ENCODE measurements at regions not wholly inside any gene's neighbourhood (a gene's known extent, or its start where the extent isn't known, plus 50 kb on each side); places are given as distances from the start of the nearest gene placed in this dataset.

DNA sequence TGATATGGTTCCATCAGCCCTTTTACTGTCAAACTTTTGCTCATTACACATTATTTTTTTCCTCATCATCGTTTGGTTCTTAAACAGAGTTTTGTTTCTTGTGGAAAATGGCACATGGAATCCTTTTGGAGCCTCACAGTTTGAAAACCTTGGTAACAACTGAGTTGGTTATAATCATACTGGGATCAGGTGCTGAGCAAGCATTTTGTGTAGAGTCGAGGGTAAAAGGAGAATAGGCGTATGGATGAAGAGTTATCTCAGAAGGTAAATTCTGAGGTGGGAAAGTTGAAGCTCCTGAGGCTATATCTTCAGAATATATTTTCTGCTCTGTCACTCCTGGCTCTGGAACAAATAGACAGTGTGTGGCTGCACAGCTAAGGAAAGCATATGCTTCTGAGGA is 274.0 kb upstream of the DSEL start:
- Histone ChIP-seq H3K9ac (replicated peaks in 1 of 4; ENCODE audit: extremely low read depth in 1 of 4, low read depth in 3 of 4, low read length in 3 of 4) (no peak overlapping the region), H3K56ac (replicated peaks; ENCODE audit: insufficient read length, low read depth, low read length) (no peak overlapping the region), H2AFZ (ENCODE audit: low read length) (no peak overlapping the region), H3K79me2 (ENCODE audit: control insufficient read depth in 1 of 2, insufficient read depth in 2 of 2, low read length in 2 of 2) (no peaks in the 10 kb centered on the region), H3K18ac (ENCODE audit: extremely low read depth, low read length) (no peak overlapping the region), H4K91ac (replicated peaks; ENCODE audit: insufficient read length, low read length) (no peak overlapping the region), H4K20me1 (replicated peaks in 1 of 2; ENCODE audit: control insufficient read depth in 1 of 2, insufficient read depth in 2 of 2, low read length in 2 of 2) (no peaks in the 10 kb centered on the region), H3K79me1 (ENCODE audit: low read depth, low read length) (no peaks in the 10 kb centered on the region), H2BK12ac (ENCODE audit: low read depth, low read length) (no peak overlapping the region), H3K27ac (ENCODE audit: low read depth, low read length) (no peak overlapping the region), H3K4me3 (ENCODE audit: extremely low read depth in 1 of 4, insufficient read depth in 2 of 4, low read depth in 3 of 4, low read length in 4 of 4) (no peak overlapping the region), H3K36me3 (ENCODE audit: control insufficient read depth in 2 of 4, insufficient read depth in 4 of 4, low read length in 3 of 4) (no peaks in the 10 kb centered on the region), H2BK120ac (replicated peaks; ENCODE audit: low read depth, low read length) (no peak overlapping the region), H4K5ac (ENCODE audit: insufficient read length, low read depth, low read length) (no peak overlapping the region), H3K14ac (ENCODE audit: insufficient read length) (no peak overlapping the region), H3K4ac (replicated peaks; ENCODE audit: insufficient read length, low read depth, low read length) (no peak overlapping the region), H3K27me3 (replicated peaks in 1 of 4; ENCODE audit: control insufficient read depth in 3 of 4, extremely low read depth in 1 of 4, insufficient read depth in 3 of 4, low read length in 3 of 4) (no peaks in the 10 kb centered on the region), H3K23me2 (ENCODE audit: low read depth, low read length) (no peaks in the 10 kb centered on the region), H2BK5ac (ENCODE audit: low read depth, low read length) (no peak overlapping the region), H3K23ac (ENCODE audit: insufficient read length) (no peak overlapping the region), H2BK20ac (ENCODE audit: low read length) (no peak overlapping the region), H3K9me3 (ENCODE audit: insufficient read depth in 2 of 2, low read depth in 1 of 2, low read length in 1 of 2) (no peaks in the 10 kb centered on the region), H2AK5ac (ENCODE audit: low read depth, low read length) (no peak overlapping the region), H3K4me1 (replicated peaks in 1 of 4; ENCODE audit: control insufficient read depth in 3 of 4, insufficient read depth in 4 of 4, low read length in 3 of 4) (no peaks in the 10 kb centered on the region), H2BK15ac (ENCODE audit: low read length) (no peak overlapping the region), H3K4me2 (ENCODE audit: insufficient read depth in 1 of 2, low read depth in 2 of 2, low read length in 2 of 2) (no peak overlapping the region), H4K8ac (ENCODE audit: extremely low read depth, insufficient read depth, low read length) (no peak overlapping the region)
- WGBS, 2 experiments (ENCODE audit: extremely low coverage in 1 of 2, insufficient coverage in 1 of 2, insufficient read length in 1 of 2, insufficient replicate concordance in 2 of 2, low coverage in 1 of 2, low lambda C conversion rate in 2 of 2, missing lambda C conversion rate in 1 of 2): 91% methylated on average over 3 of the region's 3 CpGs; no CpG with 5 or more reads in 1 of the 2 experiments
- FAIRE-seq: no peak
- POLR2A ChIA-PET (ENCODE audit: partially characterized antibody): no interaction called here
- no peak for DNase-seq (ENCODE audit: low read depth in 1 of 2, low spot score in 2 of 2)
- CTCF ChIA-PET (ENCODE audit: partially characterized antibody): no interaction called here
- TF ChIP-seq SRF (IDR thresholded peaks at IDR 0.05; ENCODE audit: low read depth, low read length) (no peak), RXRA (IDR thresholded peaks at IDR 0.05; ENCODE audit: insufficient read depth, low read depth, low read length) (no peak), SAP30 (IDR thresholded peaks at IDR 0.05; ENCODE audit: insufficient read depth, insufficient replicate concordance, low read length) (no peak), TCF12 (IDR thresholded peaks at IDR 0.05; ENCODE audit: low read depth, low read length) (no peak), TAF1 (IDR thresholded peaks at IDR 0.05; ENCODE audit: low read depth, low read length) (no peak), FOSL1 (IDR thresholded peaks at IDR 0.05; ENCODE audit: insufficient read depth, low read depth, low read length) (no peak), KDM4A (IDR thresholded peaks at IDR 0.05; ENCODE audit: low read depth, low read length, severe bottlenecking) (no peak), CREB1 (IDR thresholded peaks at IDR 0.05) (no peak)
- TF ChIP-seq, protein P1, sequence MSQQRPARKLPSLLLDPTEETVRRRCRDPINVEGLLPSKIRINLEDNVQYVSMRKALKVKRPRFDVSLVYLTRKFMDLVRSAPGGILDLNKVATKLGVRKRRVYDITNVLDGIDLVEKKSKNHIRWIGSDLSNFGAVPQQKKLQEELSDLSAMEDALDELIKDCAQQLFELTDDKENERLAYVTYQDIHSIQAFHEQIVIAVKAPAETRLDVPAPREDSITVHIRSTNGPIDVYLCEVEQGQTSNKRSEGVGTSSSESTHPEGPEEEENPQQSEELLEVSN (IDR thresholded peaks at IDR 0.05): no peak
